Activated B cell treated with CpG ODN at 0.5 μM for 24 hours (primary cell): ENCODE measurements at regions not wholly inside any gene's neighbourhood (a gene's known extent, or its start where the extent isn't known, plus 50 kb on each side); places are given as distances from the start of the nearest gene placed in this dataset.

Experiments used
- ATAC-seq: fragments of 200-7000 bp; cut with Tn5 transposase; one replicate; pipeline ENCODE4 v1.10.0; 2021; ENCODE audit warnings: low read depth, mild to moderate bottlenecking, moderate library complexity
- CTCF ChIA-PET: fragments of 350-600 bp; sonication (Branson Sonifier 250); formaldehyde crosslinking; loops from one replicate; lab custom pipeline; 2021; ENCODE audit warnings: antibody characterized with exemption; lab: Charles Lee
- POLR2A ChIA-PET: fragments of 350-600 bp; sonication (Branson Sonifier 250); formaldehyde crosslinking; loops from one replicate; lab custom pipeline; 2021; ENCODE audit warnings: antibody characterized with exemption; lab: Charles Lee
- DNase-seq: peaks from one replicate; pipeline ENCODE4 v3.0.0; 2022
- H3K27ac Mint-ChIP-seq: one replicate; pipeline ENCODE4 v1.8.0; 2020; ENCODE audit warnings: mixed read lengths
- H3K27me3 Mint-ChIP-seq: one replicate; pipeline ENCODE4 v1.8.0; 2021; ENCODE audit warnings: mixed read lengths
- H3K36me3 Mint-ChIP-seq: one replicate; pipeline ENCODE4 v1.8.0; 2021; ENCODE audit warnings: low read depth, mixed read lengths
- H3K4me1 Mint-ChIP-seq: one replicate; pipeline ENCODE4 v1.8.0; 2021; ENCODE audit warnings: mixed read lengths
- H3K4me3 Mint-ChIP-seq: one replicate; pipeline ENCODE4 v1.8.0; 2020; ENCODE audit warnings: mild to moderate bottlenecking, mixed read lengths
- H3K9me3 Mint-ChIP-seq: one replicate; pipeline ENCODE4 v1.8.0; 2020; ENCODE audit warnings: mixed read lengths
- intact Hi-C: fragments of 100-400 bp; cut with micrococcal nuclease; formaldehyde crosslinking; loops from one replicate; pipeline ENCODE4 v1.15.1; 2024
- TF ChIP-seq, protein P1 (sequence below): fragments of 200-600 bp; IDR thresholded peaks from one replicate; pipeline ENCODE4 v1.8.0; 2022; ENCODE audit warnings: antibody characterized with exemption, mild to moderate bottlenecking

DNA sequence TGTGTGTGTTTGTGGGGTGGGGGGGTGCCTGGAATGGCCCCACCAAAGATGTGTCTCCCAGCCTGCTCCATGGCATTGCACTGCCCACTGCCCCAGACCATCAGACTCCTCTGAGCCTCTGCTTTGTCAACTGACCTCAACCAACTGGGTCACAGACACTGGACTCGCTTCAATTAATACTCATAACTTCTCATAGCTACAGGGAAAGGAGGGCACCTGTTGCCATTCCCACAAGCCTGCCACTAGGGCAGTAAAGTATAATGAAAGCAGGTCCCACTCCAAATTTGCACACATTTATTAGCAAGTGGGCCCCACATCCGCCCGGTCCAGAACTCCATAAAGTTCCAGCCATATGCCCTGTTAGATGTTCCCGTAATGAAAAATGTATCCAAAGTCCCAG is 70.5 kb upstream of the PRDM11 start:
- intact Hi-C loops = no loop called here
- H3K4me3 Mint-ChIP-seq = no peak overlapping the region
- DNase-seq = no peak
- H3K36me3 Mint-ChIP-seq = no peaks in the 10 kb centered on the region
- no peaks in the 10 kb centered on the region for H3K27me3 Mint-ChIP-seq
- TF ChIP-seq, protein P1, sequence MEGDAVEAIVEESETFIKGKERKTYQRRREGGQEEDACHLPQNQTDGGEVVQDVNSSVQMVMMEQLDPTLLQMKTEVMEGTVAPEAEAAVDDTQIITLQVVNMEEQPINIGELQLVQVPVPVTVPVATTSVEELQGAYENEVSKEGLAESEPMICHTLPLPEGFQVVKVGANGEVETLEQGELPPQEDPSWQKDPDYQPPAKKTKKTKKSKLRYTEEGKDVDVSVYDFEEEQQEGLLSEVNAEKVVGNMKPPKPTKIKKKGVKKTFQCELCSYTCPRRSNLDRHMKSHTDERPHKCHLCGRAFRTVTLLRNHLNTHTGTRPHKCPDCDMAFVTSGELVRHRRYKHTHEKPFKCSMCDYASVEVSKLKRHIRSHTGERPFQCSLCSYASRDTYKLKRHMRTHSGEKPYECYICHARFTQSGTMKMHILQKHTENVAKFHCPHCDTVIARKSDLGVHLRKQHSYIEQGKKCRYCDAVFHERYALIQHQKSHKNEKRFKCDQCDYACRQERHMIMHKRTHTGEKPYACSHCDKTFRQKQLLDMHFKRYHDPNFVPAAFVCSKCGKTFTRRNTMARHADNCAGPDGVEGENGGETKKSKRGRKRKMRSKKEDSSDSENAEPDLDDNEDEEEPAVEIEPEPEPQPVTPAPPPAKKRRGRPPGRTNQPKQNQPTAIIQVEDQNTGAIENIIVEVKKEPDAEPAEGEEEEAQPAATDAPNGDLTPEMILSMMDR = no peak
- H3K9me3 Mint-ChIP-seq = no peaks in the 10 kb centered on the region
- CTCF ChIA-PET = no interaction called here
- POLR2A ChIA-PET = interaction anchor here (1.3 kb wide), 1 partner anchor 46 kb away, joined by 3 read pairs; no protein-coding TSS in a partner anchor
- ATAC-seq = no peak
- no peak overlapping the region for H3K27ac Mint-ChIP-seq
- peaks cover 65% of the 10 kb centered on the region for H3K4me1 Mint-ChIP-seq

DNA sequence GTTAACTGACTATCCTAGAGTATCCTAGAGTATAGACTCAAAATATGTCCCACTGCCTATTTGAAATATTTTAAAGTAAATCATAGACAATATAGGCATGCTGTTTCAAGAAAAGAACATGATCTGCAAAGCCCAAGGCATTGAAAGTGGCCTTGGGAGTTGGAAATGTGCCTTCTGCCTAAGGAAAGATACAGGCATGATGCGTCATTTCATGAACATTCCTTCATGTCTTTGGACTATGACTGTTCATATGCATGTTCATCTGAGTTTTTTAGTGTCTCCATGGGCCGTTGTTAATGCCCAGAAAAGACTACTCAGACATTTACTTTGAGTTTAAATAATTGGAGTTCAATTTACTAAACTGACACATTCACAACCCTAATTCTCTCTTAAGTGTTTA is 69.7 kb upstream of the PRDM11 start:
- no peaks in the 10 kb centered on the region for H3K27me3 Mint-ChIP-seq
- no peak overlapping the region for H3K27ac Mint-ChIP-seq
- no peaks in the 10 kb centered on the region for H3K9me3 Mint-ChIP-seq
- no peak for DNase-seq
- no peak overlapping the region for H3K4me3 Mint-ChIP-seq
- H3K4me1 Mint-ChIP-seq = peaks cover 72% of the 10 kb centered on the region
- no peak for ATAC-seq
- POLR2A ChIA-PET = interaction anchor here (8.2 kb wide), 1 partner anchor 46 kb away, joined by 81 read pairs; no protein-coding TSS in a partner anchor
- no peaks in the 10 kb centered on the region for H3K36me3 Mint-ChIP-seq
- intact Hi-C loops = no loop called here
- TF ChIP-seq, protein P1 = no peak
- CTCF ChIA-PET = no interaction called here

DNA sequence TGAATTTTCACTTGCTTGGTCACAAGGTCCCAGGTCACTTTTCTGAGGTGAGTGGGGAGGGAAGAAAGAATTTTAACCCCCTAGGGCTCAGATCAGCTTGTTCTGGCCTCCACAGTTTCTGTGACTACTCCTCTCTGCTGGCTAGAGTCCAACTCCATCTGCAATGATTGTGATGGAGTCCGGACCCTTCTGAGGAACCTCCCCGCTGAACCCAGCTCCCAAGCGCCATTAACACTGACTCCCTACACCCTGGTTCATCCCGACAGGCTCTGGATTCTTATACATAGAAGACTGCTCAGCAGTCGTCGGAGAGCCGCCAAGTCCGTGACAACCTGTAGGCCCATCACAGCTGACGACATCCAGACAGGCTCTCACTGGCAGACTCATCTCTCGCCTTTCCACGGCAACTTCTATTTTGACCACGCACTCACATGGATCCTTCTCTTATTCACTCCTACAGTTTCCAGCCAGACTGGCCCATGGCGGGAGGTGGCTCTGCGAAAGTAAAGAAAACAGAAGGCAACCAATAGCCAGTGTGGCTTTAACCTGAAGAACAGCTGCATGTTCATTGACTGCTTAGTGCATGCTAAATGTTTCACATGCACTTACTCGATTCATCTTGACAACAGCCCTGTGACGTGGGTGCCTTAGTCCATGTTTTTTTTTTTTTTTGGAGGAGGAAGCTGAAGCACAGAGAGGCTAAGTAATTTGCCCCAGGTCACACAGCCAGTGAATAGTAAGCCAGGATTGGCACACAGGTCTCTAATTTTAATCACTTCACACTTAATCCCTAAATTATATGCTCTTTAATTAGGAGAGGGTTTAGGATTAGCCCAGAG is 68.0 kb upstream of the PRDM11 start:
- POLR2A ChIA-PET = interaction anchor here (0.6 to 8.2 kb wide), 4 partner anchors 48 to 133 kb away, joined by 3 to 81 read pairs (median 6); no protein-coding TSS in a partner anchor
- H3K36me3 Mint-ChIP-seq = no peaks in the 10 kb centered on the region
- H3K4me3 Mint-ChIP-seq = no peak overlapping the region
- CTCF ChIA-PET = interaction anchor here (2.3 to 2.8 kb wide), 2 partner anchors 25 to 49 kb away, joined by 14 to 19 read pairs; no protein-coding TSS in a partner anchor
- DNase-seq (no peak), ATAC-seq (no peak)
- TF ChIP-seq, protein P1 = no peak
- H3K9me3 Mint-ChIP-seq = no peaks in the 10 kb centered on the region
- H3K4me1 Mint-ChIP-seq = peaks cover 75% of the 10 kb centered on the region
- H3K27me3 Mint-ChIP-seq = no peaks in the 10 kb centered on the region
- intact Hi-C loops = no loop called here
- no peak overlapping the region for H3K27ac Mint-ChIP-seq

DNA sequence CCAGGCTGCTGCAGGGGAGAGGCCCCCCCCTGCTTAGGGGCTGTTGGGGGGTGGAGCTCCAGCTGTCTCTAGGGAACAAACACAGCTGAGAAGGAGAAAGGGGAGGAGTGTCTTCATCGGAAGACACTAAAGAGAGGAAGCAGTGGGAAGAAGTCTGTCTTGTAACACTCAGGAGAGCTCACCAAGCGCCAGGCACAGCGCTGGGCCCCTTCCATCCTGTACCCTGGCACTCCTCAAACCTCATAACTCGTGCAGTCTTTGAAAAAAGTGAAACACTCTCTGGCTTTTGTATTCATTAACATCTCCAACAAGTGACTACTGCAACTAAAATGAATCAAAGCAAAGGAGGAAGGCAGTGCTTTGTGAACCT is 67.4 kb upstream of the PRDM11 start:
- ATAC-seq (no peak), DNase-seq (no peak)
- peaks cover 75% of the 10 kb centered on the region for H3K4me1 Mint-ChIP-seq
- H3K36me3 Mint-ChIP-seq = no peaks in the 10 kb centered on the region
- peak overlapping the region; percentile 30 for H3K4me3 Mint-ChIP-seq
- H3K27me3 Mint-ChIP-seq = no peaks in the 10 kb centered on the region
- H3K9me3 Mint-ChIP-seq = no peaks in the 10 kb centered on the region
- ChIA-PET CTCF (interaction anchor here (1.3 to 2.8 kb wide), 3 partner anchors 24 to 136 kb away, joined by 3 to 19 read pairs (median 14); no protein-coding TSS in a partner anchor), POLR2A (interaction anchor here (0.5 to 8.2 kb wide), 5 partner anchors 49 to 860 kb away, joined by 3 to 81 read pairs (median 3); no protein-coding TSS in a partner anchor)
- TF ChIP-seq, protein P1 = no peak
- peak overlapping the region; percentile 60 for H3K27ac Mint-ChIP-seq
- intact Hi-C loops = no loop called here

DNA sequence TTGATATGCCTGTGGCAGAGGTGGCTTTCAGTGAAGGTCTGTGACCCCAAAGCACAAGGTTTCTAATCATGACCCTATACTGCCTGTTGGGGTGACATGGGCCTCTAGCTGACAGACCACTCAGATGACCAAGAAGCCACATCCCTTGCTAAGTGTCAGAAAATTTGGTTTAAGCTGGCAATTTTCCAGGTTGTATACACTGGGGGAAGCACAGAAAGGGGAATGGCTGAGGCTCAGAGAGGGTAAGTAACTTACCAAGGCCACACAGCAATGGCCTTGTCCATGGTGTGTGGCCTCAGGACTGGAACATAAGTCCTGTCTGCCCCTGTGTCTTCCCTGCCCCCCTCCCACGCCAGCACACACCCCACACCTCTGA is 66.9 kb upstream of the PRDM11 start:
- no peak for ATAC-seq
- Mint-ChIP-seq H3K27me3 (no peaks in the 10 kb centered on the region), H3K4me1 (peaks cover 74% of the 10 kb centered on the region), H3K36me3 (no peaks in the 10 kb centered on the region), H3K4me3 (no peak overlapping the region), H3K9me3 (no peaks in the 10 kb centered on the region), H3K27ac (peak overlapping the region; percentile 84)
- DNase-seq = no peak
- POLR2A ChIA-PET = interaction anchor here (0.5 to 8.2 kb wide), 8 partner anchors 9 to 859 kb away, joined by 3 to 81 read pairs (median 7); partner anchors contain the start of gene TP53I11
- intact Hi-C loops = no loop called here
- TF ChIP-seq, protein P1 = no peak
- CTCF ChIA-PET = interaction anchor here (1.0 to 2.8 kb wide), 8 partner anchors 24 to 143 kb away, joined by 3 to 19 read pairs (median 4); no protein-coding TSS in a partner anchor
